Testis (tissue), 2 donors: ENCODE measurements at regions not wholly inside any gene's neighbourhood (a gene's known extent, or its start where the extent isn't known, plus 50 kb on each side); places are given as distances from the start of the nearest gene placed in this dataset.

Experiments
- CTCF ChIP-seq, 3 experiments: fragments of 450-650 bp in 2 of 3; fragments of 200-600 bp in 1 of 3; sonication (generic) in 1 of 3; IDR thresholded peaks; one replicate each; pipeline ENCODE4 v1.5.1; 2016 to 2019; ENCODE audit warnings: antibody characterized with exemption in 3 of 3, mild to moderate bottlenecking in 2 of 3, moderate library complexity in 1 of 3
- POLR2A ChIP-seq: fragments of 450-650 bp; IDR thresholded peaks from one replicate; pipeline ENCODE4 v1.6.1; 2017; ENCODE audit warnings: antibody characterized with exemption, mild to moderate bottlenecking, moderate library complexity

- TF ChIP-seq CTCF (IDR thresholded peaks at IDR 0.05) (no peak), POLR2A (no peak)
These were observed 92.6 kb upstream of the PDGFD start for GRCh38 chr11:104256525-104256924.
